Ectodermal cell (in vitro differentiated cells): ENCODE measurements at regions not wholly inside any gene's neighbourhood (a gene's known extent, or its start where the extent isn't known, plus 50 kb on each side); places are given as distances from the start of the nearest gene placed in this dataset.

Experiments used
- H3K27ac ChIP-seq: 2 replicates; pipeline ENCODE4 v1.7.0; 2013; ENCODE audit warnings: mild to moderate bottlenecking, low read depth, low read length; ENCODE audit not compliant: insufficient read depth, poor library complexity, severe bottlenecking
- H3K27me3 ChIP-seq: 2 replicates; pipeline ENCODE4 v1.7.0; 2013; ENCODE audit warnings: mild to moderate bottlenecking, low read length; ENCODE audit not compliant: insufficient read depth, control insufficient read depth, poor library complexity, severe bottlenecking
- H3K36me3 ChIP-seq: one replicate; pipeline ENCODE4 v1.7.0; 2013; ENCODE audit warnings: low read length; ENCODE audit not compliant: control insufficient read depth, insufficient read depth
- H3K4me1 ChIP-seq: one replicate; pipeline ENCODE4 v1.7.0; 2013; ENCODE audit warnings: low read length; ENCODE audit not compliant: control insufficient read depth, insufficient read depth
- H3K4me3 ChIP-seq: 2 replicates; pipeline ENCODE4 v1.7.0; 2013; ENCODE audit warnings: low read depth, low read length, control low read depth; ENCODE audit not compliant: insufficient read depth
- H3K9me3 ChIP-seq: 2 replicates; pipeline ENCODE4 v1.7.0; 2013; ENCODE audit warnings: mild to moderate bottlenecking, low read length, moderate library complexity; ENCODE audit not compliant: control insufficient read depth
- WGBS, 2 experiments: methylation state at CpG; one replicate each; pipeline ENCODE4 v1.1.7; 2013; ENCODE audit warnings: missing lambda C conversion rate in 2 of 2; 5-methylcytosine and 5-hydroxymethylcytosine counted together

DNA sequence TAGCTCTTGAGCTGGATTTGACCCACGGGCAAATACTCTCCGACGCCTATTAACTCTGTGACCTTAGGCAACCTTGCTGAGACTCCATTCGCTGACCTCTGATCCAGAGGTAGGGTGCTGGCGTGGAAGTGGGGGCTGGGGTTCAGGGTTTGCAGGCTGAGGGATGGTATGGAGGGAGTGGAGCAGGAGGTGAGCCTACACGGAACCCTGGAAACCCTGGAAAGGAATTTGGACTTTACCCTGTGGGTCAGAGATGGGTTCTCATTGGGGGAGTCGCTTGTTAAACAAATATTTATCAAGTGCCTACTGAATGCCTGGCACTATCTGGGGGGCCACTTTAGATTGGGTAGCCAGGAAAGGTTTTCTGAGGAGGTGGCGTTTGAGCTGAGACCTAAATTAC is 58.2 kb upstream of the FZD7 start:
- no peaks in the 10 kb centered on the region for H3K9me3 ChIP-seq
- WGBS, 2 experiments, result 92 to 93% methylated on average over 8 of the region's 8 CpGs
- peaks cover 46% of the 10 kb centered on the region for H3K4me1 ChIP-seq
- no peaks in the 10 kb centered on the region for H3K27me3 ChIP-seq
- no peak overlapping the region for H3K4me3 ChIP-seq
- H3K27ac ChIP-seq, result no peak overlapping the region
- no peaks in the 10 kb centered on the region for H3K36me3 ChIP-seq

DNA sequence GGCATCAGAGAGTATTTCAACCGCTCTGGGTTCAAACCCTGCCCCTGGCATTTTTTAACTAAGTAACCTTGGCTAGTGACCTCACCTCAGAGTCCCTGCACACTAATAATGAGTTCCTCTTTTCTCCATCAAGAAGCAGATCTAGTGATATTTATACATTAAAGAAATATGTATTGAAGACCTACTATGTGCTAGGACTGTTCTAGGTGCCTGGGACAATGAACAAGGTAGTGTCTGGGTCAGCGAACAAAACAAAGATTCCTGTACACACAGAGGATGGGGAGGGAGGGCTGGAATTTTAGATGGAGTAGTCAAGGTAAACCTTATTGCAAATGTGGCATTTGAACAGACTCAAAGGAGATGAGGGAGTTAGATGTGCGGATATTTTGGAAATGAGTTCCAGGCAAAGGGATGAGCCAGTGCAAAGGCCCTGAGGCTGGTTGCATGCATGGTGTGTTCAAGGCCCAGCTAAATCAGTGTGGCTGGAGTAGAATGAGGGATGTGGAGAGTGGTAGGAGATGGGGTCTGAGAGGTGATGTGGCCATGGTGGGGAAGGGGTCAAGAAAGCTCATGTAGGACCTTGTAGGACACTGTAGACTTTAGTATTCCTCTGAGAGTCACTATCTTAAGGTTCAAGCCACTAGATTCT is 57.6 kb upstream of the FZD7 start:
- Histone ChIP-seq H3K9me3 (no peaks in the 10 kb centered on the region), H3K27me3 (no peaks in the 10 kb centered on the region), H3K27ac (no peak overlapping the region), H3K4me3 (no peak overlapping the region), H3K4me1 (peaks cover 46% of the 10 kb centered on the region), H3K36me3 (no peaks in the 10 kb centered on the region)
- WGBS, 2 experiments, result 95 to 98% methylated on average over 3 of the region's 3 CpGs

DNA sequence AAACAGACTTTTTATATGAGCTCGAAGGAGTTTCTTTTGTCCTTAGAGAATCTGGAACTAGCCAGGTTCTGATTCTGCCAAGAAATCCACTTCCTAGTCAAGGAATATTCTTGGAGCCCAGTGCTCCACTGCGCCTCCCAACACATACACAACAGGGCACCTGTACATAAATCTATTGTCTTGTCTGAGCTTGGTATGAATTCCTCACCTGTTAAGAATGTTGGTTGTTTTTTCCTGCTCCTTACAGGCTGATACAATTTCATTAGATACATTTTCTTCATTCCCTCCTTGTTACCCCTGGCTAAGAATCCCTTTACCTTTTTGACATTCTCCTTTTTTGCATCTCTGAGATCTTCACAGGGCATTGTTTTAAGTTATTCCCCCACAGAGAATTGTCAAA is 56.0 kb upstream of the FZD7 start:
- 44 to 50% methylated on average over 2 of the region's 2 CpGs for WGBS, 2 experiments
- no peak overlapping the region for H3K27ac ChIP-seq
- H3K9me3 ChIP-seq, result no peaks in the 10 kb centered on the region
- H3K27me3 ChIP-seq, result no peaks in the 10 kb centered on the region
- H3K4me3 ChIP-seq, result no peak overlapping the region
- no peaks in the 10 kb centered on the region for H3K36me3 ChIP-seq
- peaks cover 31% of the 10 kb centered on the region for H3K4me1 ChIP-seq

DNA sequence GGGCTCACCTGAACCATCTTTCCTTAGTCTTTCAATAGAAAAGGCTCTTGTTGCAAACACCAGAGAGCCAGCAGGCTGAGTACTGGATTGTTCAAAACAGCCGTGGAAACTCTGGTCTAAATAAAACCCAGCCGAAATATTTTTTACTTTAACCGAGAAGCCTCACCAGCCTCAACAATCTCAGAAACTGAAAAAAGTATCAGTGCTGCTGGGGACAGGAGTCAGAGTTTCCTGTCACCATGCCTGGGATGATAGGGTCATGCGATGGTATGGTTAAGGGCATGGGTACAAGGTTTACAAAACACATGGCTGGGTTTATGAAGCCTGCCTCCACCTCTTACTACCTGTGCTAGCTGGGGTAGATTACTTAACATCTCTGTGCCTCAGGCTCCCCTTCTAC is 55.3 kb upstream of the FZD7 start:
- Histone ChIP-seq H3K4me1 (peaks cover 26% of the 10 kb centered on the region), H3K27ac (no peak overlapping the region), H3K9me3 (no peaks in the 10 kb centered on the region), H3K4me3 (no peak overlapping the region), H3K36me3 (no peaks in the 10 kb centered on the region), H3K27me3 (no peaks in the 10 kb centered on the region)
- 84 to 88% methylated on average over 4 of the region's 4 CpGs for WGBS, 2 experiments

DNA sequence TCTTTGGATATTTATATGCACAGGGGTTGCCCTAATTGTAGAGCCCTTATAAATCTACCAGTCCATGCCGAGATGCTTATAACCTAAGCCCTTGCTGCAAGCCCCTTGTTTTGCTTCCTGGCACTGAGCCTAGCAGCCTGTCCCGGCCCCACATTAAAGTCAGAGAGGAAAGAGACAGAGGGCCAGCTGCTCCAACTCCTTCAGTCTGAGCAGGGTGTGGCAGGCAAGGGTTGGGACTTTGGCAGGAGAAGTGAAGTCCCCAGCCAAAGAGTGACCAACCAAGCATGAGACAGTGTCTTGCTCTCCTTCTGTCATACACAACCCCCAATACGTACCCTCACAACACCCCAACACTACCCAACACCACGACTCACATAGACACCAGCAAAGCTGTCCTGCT is 54.7 kb upstream of the FZD7 start:
- no peaks in the 10 kb centered on the region for H3K27me3 ChIP-seq
- 90 to 91% methylated on average over 4 of the region's 4 CpGs for WGBS, 2 experiments
- no peak overlapping the region for H3K27ac ChIP-seq
- no peak overlapping the region for H3K4me3 ChIP-seq
- peaks cover 31% of the 10 kb centered on the region for H3K4me1 ChIP-seq
- H3K36me3 ChIP-seq, result no peaks in the 10 kb centered on the region
- no peaks in the 10 kb centered on the region for H3K9me3 ChIP-seq

DNA sequence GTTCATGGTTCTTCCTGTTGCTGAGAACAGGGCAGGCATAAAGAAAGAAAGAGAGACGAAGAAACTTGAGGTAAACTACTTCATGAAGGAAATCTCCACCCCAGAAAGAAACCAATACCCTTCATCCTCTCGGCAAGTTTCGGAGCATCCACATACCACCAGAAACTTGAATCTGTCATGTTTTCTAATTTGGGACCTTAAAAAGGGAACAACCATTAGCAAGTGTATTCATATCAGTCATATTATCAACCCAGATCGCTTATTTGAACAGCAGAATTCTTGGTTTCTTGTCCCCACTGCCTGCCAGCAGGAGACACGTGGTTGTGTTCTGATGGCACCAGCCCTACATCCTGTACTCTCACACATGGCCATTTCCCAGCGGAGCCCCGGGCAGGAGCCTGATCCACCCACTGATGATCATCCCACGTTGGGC is 53.2 kb upstream of the FZD7 start:
- Histone ChIP-seq H3K9me3 (no peaks in the 10 kb centered on the region), H3K4me1 (peaks cover 32% of the 10 kb centered on the region), H3K27ac (no peak overlapping the region), H3K4me3 (no peak overlapping the region), H3K27me3 (no peaks in the 10 kb centered on the region), H3K36me3 (no peaks in the 10 kb centered on the region)
- 93 to 95% methylated on average over 7 to 8 of the region's 8 CpGs for WGBS, 2 experiments

DNA sequence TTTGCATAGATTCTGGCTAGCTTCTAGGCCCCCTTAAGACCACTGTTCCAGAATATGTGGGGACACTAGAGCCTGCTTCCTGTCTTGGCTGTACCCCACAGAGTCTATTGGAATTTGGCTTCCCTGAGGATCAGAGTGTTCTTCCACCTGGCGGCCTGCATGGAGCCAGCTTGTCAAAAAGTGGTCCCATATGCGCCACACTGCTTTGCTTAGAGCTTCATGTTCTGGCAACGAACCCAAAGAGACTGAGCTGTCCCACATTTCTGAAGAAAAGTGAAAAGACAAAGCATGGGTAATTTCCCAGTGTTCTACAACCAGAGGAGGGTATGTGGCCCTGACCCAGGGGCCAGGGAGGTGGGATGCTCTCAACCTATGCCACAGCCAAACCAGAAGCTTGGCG is 52.7 kb upstream of the FZD7 start:
- Histone ChIP-seq H3K27ac (no peak overlapping the region), H3K4me1 (peaks cover 31% of the 10 kb centered on the region), H3K4me3 (no peak overlapping the region), H3K27me3 (no peaks in the 10 kb centered on the region), H3K36me3 (no peaks in the 10 kb centered on the region), H3K9me3 (no peaks in the 10 kb centered on the region)
- WGBS, 2 experiments, result 95 to 96% methylated on average over 4 of the region's 4 CpGs

DNA sequence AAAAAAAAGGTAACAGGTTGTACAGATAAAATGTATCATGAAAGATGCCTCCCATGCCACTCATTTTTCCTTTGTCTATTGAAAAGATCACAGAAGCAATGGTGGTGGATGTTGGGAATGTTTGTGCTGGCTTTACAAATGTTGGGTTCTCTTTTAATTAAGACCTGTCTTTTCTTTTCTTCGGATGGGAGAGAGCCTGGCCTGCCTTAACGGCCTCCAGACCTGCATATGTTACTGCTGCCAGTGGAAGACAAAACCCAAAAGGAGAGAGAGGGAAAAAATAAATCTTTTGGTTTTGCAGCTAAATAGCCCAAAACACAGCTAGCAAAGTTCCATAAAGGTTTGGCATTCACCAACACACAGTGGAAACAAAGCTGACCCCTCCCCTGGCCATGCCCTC is 50.5 kb upstream of the FZD7 start:
- 58 to 59% methylated on average over 2 of the region's 2 CpGs for WGBS, 2 experiments
- Histone ChIP-seq H3K9me3 (no peaks in the 10 kb centered on the region), H3K27ac (peak overlapping the region; percentile 31), H3K36me3 (no peaks in the 10 kb centered on the region), H3K27me3 (no peaks in the 10 kb centered on the region), H3K4me3 (no peak overlapping the region), H3K4me1 (peaks cover 20% of the 10 kb centered on the region)

DNA sequence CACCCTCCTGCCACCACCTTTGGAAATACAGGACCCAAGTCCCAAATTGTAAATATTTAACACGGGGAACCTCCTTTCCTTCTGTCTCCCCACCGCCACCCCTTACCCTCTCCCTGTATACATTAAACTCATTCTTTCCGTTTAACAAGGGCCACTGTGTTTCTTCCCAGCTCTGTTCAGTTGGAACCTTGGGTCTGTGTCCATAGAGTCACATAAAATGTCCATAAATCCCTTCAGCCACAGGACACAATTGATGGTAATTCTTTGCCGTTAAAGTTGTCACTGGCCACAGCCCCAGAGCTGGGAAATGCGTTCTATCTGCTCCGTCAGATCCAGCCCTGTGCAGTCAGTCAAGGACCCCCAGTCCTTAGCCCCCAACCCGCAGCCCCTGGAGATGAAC is 49.9 kb upstream of the FZD7 start:
- H3K27ac ChIP-seq, result peak overlapping the region; percentile 31
- 85 to 89% methylated on average over 7 of the region's 7 CpGs for WGBS, 2 experiments
- peaks cover 20% of the 10 kb centered on the region for H3K4me1 ChIP-seq
- no peaks in the 10 kb centered on the region for H3K27me3 ChIP-seq
- no peaks in the 10 kb centered on the region for H3K9me3 ChIP-seq
- no peak overlapping the region for H3K4me3 ChIP-seq
- H3K36me3 ChIP-seq, result no peaks in the 10 kb centered on the region
